Esophagus squamous epithelium (tissue), 4 donors: ENCODE measurements at regions not wholly inside any gene's neighbourhood (a gene's known extent, or its start where the extent isn't known, plus 50 kb on each side); places are given as distances from the start of the nearest gene placed in this dataset.

Source experiments
- CTCF ChIP-seq, 6 experiments: fragments of 450-650 bp in 4 of 6; fragments of 200-600 bp in 2 of 6; sonication (generic) in 2 of 6; IDR thresholded peaks; one replicate each; pipeline ENCODE4 v1.5.1; 2016 to 2019; ENCODE audit warnings: antibody characterized with exemption in 6 of 6, mild to moderate bottlenecking in 4 of 6, moderate library complexity in 4 of 6
- POLR2A ChIP-seq, 4 donors: fragments of 450-650 bp; IDR thresholded peaks; one replicate each; pipeline ENCODE4 v1.6.1; 2017; ENCODE audit warnings: antibody characterized with exemption in 4 of 4, mild to moderate bottlenecking in 4 of 4, moderate library complexity in 3 of 4

- TF ChIP-seq CTCF (IDR thresholded peaks at IDR 0.05), result no peak
- TF ChIP-seq POLR2A (IDR thresholded peaks at IDR 0.05), result no peak
Measured at GRCh38 chr5:107012371-107012770, 658.4 kb downstream of the EFNA5 start.
